ENCODE measurements at regions not wholly inside any gene's neighbourhood (a gene's known extent, or its start where the extent isn't known, plus 50 kb on each side); places are given as distances from the start of the nearest gene placed in this dataset.
"Not testable (repeated sequence)": the region's sequence is repeated elsewhere in the genome, so short reads cannot be mapped to it uniquely, and the experiment has no call there.

DNA sequence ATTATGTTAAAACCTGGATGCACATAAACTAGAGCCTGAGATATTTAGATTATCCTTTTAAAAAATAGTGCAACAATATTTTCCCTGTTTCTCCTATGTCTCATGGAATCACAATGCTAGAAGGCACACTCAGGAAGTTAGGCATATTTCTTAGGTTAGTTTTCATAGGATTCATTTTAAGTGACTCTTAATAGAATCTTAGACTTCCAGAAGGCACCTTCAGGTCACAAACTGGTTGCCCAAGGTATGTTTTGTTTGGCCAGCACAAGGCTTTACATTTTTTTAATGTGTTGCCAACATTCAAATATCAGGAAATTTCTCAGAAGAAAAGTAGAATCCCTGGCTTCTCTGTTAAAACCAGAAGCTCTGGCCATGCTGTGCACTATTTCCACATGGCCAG is 129.3 kb downstream of the LNPK start:
- no peak for DNase-seq

DNA sequence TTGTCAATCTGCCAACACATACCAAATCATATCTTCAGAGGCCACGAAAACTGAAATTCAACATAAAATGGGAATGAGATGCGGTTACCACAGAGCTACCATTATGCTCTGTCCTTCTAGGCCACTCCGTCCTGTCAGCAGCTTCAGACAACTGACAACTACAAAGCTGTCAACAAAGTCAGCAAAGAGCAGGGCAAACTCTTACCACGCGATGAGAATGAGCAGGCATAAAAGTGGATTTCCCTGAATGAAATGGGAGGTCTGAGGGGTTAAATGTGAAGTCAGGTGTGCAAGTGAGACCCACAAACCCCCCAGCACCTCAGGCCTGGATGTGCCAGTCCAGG is 130.1 kb downstream of the LNPK start:
- no peak for DNase-seq

DNA sequence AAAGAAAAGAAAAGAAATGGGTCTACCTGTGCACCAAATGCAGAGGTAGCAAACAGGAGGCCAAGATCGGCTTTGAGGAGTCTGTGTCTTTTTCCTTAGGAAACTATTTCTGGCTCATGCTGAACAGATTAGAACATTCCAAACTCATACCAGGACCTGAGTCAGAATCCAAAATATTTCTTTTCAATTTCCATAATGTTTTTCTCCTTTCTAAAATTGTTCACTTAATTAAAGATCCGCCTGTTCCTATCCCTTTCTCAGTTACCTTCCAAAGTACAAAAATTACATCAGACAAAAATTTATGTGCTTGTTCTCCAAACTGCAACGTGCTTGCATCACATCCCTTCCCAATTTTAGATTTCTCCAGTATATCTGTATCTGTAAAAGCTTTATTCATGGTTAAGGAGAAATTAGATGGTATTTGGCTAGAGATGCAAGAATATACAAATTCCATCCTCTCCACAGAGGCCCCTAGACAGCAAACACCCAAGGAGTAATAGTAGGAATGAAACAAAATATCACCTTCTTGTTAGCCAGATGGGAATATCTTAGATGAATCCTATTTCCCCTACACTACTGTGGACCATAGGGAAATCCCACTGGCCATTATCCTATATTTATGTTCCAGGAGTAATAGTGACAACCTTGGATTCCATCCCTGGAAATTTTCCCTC is 130.6 kb downstream of the LNPK start:
- DNase-seq: no peak

DNA sequence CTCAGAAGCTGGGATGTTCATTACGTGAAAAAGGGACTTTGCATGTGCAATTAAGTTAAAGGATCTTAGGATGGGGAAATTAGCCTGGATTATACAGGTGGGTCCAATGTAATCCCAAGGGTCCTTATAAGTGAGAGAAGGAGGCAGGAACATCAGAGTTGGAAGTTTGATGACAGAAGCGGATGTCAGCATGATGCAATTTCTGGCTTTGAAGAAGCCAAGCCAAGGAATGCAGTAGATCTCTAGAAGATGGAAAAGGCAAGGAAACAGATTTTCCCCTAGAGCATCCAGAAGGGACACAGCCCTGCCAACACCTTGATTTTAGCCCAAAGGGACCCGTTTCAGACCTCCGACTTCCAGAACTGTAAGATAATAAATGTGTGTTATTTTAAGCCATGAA is 136.4 kb downstream of the LNPK start:
- DNase-seq: no peak

DNA sequence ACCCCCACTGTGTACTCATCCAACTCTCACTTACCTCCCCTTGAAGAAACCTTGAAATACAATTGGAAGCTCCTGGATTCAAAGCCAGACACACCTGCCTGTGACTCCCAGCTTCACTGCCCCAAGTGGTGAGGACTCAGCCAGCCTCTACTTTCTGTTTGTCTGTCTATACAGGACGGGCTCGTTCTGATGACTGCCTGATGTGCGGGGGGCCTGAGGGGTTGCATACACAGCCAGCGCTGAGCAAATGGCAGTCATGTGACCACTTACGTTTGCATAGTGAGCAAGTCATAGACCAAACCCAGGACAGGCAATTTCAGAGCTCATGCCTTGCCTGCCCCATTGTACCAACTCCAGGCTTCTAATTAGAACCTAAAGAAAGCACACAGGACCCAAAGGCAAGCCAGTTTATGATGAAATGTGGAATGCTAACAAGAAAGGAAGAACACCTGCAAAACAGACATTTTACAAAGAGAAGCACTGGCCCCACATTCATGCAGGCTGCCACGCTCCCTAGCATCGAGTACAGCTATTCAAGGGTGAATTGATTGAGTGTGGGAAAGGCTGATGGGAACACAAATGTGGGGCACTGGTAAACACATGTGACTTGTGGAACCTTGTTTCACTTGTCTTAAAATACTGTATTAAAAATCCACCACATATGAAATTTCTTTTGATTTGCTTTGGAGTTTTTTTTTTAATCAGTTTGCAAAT is 137.8 kb downstream of the LNPK start:
- DNase-seq: no peak

DNA sequence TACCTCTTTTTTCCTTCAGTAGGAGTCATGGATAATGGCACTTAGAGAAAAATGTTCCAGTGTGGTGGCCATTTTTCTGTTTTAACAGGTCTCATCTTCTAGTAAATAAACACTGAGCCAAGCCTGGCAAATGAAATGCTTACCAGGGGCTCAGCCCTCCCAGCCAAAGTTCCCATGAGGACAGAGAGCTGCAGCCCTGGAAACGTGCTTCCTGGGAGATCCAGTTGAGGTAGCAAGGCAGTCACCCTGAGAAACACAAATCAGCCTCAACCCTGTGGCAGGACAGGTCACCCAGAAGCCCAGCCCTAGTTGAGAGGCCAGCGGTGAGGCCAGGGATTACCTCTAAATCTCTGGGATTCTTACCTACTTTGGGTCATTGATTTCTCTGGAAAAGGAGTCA is 140.1 kb downstream of the LNPK start:
- no peak for DNase-seq

DNA sequence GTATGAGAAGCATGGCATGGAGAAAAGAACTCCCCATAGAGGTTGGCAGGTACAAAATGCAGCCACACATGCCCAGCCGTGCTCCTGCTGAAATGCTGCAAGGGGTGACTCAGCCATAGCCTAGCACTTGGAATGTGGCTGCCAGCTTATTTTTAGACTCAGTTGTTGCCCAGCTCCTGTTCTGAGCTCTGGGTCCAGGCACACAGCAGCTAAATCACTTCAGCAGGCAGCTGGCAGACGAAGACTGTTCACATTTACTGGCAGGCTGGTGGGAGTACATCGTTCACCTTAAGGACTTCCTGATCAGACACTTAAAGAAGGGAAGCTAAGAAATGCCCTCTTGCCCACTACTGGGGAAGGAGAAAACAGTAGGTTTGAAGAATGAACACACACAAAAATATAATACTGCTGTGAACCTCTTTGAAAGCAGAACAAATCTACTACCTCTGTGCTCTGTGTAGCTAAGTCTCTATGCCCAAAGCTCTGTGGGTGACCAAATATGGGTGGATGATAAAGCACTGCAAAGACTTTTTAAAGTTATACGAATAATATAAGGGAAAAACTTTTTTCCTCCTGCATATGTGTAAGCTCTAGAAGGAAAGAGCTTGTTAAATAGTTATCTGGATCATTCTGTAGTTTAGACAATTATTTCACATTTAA is 146.1 kb downstream of the LNPK start:
- DNase-seq: no peak

DNA sequence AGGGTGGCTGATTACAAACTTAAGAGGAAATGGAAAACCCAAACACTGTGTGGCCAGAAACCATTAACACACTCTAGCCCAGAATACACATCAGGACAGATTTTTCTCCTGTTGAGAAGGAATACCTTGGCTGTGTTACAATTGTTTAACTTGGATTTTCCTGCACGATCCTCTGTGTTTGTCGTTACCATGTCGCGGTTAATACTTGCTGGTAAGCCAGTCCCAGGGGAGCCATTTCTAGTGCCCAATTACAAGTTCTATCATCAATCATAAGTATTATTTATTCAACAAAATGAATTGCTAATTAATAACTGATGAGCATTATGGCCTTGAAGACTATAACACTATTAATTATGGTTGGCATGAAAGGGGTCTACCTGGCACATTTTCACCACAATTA is 146.8 kb downstream of the LNPK start:
- DNase-seq: no peak

DNA sequence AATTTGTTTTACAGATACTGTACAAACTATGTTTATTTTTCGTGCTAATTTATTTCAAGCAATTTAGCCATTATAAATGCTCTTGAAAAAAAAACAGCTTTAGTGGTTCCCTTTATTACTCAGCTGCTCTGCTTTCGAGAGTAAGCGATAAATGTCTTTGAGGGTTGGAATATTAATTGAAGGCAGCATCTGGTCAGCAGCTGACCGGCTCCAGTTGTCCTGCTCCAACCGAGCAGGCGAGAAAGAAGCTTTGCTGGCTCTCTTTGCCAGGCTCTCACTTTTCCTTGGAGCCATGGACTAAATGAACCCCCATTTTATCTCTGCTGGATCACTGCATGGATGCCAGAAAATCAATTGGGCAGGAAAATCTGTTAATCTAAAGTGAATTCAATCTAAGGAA is 147.4 kb downstream of the LNPK start:
- DNase-seq: no peak

DNA sequence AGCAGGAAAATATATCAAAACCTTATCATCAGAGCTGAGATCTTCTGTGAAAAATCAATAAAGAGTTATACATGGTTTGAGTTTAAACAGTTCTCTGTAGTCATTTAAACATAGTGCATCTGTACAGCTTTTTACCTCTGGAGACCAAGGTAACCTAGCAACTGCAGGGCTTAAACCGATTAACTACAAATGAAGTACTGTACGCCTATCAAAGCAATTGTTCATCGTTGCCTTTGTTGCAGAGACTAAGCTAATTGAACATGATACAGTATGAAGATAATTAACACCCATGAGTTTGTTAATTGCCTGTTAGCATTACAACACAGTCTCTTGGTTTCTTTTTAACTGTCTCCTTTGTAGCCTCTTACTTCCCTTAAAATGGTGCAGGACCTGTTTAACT is 147.9 kb downstream of the LNPK start:
- DNase-seq: no peak

DNA sequence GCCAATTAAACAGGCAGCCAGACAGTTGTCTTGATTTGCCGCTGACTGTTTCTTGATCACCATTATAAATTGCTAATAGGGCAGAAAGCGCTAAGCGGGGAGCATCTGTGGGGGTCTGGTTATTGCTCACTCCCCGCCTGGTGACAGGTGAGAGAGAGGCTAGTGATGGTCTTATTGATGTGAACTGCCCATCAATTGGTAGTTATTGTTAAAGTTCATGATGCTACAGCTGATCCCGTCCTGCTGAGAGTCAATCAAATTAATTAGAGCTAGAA is 148.5 kb downstream of the LNPK start:
- no peak for DNase-seq

DNA sequence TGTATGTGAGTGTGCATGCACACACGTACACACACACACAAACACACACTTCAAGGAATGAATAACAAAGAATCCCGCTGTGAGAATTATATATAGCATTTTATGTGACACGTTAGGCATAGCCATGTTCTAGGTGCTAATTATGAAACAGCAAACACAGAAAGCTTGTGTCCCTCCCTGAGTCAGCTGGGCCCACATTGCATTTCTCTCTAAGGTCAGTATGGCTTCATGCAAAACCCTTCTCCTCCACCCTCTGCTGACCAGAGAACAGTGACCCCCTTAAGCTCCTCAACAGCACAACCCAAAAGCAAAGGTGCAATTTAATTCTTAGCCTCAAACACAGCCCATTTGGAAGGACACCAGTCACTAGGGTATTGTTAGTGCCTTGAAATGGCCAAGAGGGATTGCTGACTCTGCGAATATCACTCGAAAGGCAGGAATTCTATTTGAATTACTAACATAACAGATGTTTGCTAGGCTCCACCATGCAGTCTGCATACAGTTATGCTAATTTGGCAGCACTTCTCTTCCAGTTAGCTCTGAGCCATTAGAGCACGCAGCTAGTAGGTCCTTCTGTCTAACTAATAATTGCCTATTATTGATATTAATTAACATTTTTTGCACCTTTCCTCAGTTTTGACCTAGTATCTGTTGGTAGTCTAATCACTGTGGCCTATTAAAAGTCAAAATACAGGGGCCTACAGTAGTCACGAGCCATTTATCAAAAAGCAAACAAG is 149.0 kb downstream of the LNPK start:
- DNase-seq: no peak

DNA sequence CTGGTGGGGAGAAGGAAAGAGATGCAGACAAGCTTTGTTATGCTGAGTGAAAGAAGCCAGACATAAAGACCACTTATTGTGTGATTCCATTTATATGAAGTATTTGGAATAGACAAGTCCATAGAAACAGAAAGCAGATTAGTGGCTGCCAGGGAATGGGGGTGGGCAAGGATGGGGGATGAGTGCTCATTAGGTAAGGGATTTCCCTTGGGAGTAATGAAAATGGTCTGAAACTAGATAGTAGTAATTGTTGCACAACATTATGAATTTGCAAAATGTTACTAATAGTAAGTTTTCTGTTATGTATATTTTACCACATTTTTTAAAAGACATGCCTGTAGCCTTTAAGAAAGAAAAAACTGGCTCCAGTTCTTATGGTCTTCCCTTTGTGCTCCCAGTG is 154.9 kb downstream of the LNPK start:
- no peak for DNase-seq

DNA sequence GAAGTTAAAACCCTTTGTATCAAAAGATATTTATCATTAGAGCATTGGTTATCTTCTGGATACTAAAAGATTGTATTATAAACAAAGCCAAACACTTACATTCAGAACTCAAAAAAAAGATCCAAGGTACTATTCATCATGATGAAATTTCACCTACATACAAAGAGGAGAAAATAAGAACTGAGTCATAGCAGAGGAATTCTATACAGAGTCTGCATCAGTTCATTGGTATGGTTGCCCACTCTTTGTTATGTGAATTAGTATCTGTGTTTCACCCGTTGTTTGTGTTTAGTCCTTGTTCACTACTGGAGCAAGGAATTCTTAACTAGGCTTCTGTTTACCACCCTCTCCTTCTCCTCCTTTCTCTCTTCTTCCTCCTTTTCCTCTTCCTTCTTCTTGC is 157.9 kb downstream of the LNPK start:
- DNase-seq: no peak

DNA sequence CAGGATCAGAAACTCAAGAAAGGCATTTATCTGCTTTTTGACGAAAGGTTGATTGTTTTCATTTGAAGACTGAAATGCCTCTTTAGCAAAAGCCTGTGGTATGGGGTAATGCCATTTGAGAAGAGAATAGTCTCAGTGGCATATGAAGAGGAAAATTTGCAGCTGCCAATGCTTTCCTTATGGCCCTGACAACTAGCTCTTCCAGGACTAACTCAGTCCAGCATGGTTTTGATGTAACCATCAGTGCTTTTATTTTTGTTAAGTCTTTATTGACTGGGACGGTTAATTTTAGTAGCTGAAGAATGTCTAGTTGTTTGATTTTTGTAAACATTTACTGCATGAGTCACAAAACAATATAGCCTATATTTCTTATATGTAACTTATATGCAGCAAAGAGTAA is 158.4 kb downstream of the LNPK start:
- DNase-seq: no peak

DNA sequence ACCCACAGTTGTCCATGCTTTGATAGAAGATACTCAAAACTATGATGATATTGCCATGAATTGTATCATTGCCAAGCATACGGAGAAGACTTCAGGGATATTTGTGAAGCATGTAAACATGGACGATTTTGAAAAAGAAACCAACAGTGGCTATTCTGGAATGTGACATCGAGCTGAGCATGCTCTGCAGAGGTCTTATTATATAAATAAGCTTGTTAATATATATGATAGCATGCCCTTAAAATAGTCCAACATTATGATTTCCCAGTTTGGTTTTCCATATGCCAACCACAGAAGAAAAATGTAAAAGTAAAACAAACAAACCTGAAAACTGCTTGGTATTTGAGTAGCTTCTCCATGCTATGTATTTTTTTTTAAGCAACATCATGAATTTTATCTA is 159.1 kb downstream of the LNPK start:
- no peak for DNase-seq

DNA sequence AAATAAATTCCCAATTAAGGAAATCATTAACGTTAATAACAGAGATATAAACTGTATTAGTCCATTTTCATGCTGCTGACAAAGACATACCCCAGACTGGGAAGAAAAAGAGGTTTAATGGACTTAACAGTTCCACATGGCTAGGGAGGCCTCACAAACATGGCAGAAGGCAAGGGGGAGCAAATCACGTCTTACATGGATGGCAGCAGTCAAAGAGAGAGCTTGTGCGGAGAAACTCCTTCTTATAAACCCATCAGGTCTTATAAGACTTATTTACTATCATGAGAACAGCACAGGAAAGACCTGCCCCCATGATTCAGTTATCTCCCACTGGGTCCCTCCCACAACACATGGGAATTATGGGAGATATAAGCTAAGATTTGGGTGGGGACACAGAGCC is 161.3 kb downstream of the LNPK start:
- not testable (repeated sequence) for DNase-seq

DNA sequence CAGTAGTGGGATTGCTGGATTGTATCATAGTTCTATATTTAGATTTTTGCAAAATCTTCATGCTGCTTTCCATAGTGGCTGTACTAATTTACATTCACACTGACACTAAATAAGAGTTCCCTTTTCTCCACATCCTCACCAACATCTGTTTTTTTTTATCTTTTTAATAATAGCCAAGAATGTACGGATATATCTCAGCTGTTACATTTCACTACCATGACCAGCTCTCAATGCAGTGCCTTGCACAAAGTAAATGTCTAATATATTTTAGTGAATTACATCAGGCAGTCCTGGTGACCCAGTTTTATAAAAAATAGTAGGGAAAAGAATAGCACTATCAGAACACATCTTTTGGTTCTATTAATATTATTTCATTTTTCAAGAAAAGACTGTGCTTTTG is 161.8 kb downstream of the LNPK start:
- no peak for DNase-seq

DNA sequence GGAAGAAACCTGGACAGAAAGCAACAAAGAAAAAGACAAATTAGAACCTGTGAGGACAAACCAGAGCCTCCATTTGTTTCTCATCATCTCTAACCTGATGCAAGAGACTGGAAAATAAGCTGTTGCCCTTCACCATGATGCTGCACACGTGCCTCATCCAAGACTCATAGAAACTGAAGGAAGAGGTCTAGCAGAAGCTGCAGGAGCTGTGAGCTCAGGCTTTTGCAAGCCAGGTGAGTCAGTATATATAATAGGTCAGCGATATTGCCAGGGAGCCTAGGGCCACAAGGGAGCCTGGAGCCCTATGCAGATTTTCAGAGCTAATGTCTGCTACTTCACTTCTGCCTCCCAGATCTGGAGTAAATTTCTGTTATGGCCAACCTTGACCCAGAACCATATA is 163.1 kb downstream of the LNPK start:
- no peak for DNase-seq

DNA sequence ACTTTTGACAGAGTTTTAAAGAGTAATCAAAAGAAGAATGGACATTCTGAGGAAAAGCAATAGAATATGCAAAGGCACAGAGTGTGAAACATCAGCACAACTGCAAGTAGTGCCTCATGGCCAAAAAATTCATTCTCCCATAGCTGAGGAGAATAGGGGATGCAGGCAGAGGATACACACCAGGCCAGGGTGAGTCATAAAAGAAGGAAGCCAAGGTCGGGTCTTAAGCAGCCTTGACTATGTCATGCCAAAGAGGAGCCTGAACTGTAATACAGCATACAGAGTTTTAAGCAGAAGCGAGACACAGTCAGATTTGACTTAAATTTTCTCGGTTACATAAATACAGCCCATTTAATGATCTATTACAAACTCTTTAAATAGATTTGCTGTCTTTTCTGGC is 165.0 kb downstream of the LNPK start:
- no peak for DNase-seq

DNA sequence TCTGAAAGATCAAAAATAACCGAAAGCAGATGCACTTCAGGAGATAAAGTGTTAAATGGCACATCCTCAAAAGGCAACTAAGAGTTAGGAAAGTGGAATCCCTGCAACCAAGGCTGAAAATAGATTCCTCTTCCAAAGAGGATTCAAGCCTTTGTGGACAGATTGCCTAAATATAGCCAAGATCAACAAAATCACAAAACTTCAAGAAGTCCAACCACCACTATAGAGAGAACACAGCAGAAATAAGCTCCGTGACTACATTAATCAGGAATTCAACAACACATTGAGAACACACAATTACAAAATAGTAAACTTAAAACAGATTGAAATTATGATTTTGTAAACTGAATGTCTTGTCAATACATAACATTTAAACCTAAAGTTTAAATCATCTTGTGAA is 165.7 kb downstream of the LNPK start:
- DNase-seq: no peak

DNA sequence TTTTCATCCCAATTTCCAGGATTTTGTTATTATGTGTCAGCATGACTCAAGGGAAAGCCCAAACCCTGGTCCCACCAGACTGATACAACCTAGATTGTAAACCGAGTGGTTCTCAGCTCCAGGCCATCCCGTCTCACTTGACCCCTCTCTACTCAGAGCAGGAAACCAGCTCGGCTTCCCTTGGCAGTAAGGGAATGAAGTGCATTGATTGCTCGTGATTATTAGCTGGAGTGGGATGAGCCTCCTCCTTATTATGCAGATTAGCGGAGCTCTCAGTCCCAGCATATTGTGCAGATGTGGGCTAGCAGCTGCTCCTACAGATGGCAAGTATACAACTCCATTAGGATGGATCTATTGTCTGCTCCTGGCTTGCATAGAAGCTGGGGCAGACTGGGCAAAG is 167.6 kb downstream of the LNPK start:
- DNase-seq: no peak

DNA sequence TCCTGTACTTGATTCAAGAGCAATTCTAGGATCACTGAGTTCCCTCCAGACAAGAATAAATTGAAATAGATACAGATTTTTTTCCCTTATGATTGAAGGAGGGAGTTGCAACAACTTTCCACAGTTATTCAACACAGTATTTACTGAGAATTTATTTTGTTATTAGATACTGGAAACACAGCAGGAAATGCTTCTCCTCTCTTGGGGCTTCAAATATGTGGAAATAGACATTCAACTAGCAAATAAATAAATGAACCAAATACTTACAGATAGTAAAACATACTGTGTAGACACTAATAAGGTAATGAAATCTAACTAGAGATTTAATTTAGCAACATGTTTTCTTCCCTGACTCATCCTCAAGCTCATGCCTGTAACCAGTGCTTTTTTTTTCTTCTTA is 169.2 kb downstream of the LNPK start:
- DNase-seq: no peak

DNA sequence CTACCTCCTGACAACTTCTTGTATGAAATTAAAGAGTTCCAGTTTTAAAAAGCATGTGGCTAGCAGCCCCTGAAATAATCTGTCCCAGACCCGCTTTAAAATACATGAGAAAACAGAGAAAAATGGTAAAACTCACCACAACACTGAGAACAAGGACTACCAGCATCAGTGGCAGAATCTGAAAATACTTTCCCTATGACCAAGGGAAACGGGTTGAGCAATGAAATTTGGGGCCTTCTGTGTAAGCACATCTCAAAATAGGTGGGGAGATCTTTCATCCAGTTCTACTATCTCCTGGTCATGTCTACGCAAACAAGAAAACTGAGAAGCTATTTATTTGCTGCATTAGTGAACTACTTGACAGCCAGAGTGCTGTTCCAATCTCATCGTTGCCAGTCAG is 172.3 kb downstream of the LNPK start:
- DNase-seq: no peak

All from activated CD4-positive, alpha-beta T cell treated with anti-CD3 and anti-CD28 coated beads for 4 hours (primary cell).